HFFc6 (cell line): ENCODE measurements at regions not wholly inside any gene's neighbourhood (a gene's known extent, or its start where the extent isn't known, plus 50 kb on each side); places are given as distances from the start of the nearest gene placed in this dataset.
"Not testable (repeated sequence)": the region's sequence is repeated elsewhere in the genome, so short reads cannot be mapped to it uniquely, and the experiment has no call there.

Experiments
- DNase-seq: peaks from one replicate; pipeline ENCODE4 v3.0.0-alpha.2; 2018
- H3K27ac Mint-ChIP-seq: 2 replicates; pipeline ENCODE4 v1.8.0; 2020; ENCODE audit warnings: mild to moderate bottlenecking, mixed read lengths
- H3K27me3 Mint-ChIP-seq: 2 replicates; pipeline ENCODE4 v1.8.0; 2021; ENCODE audit warnings: mild to moderate bottlenecking, moderate library complexity, mixed read lengths; ENCODE audit not compliant: insufficient read depth
- H3K36me3 Mint-ChIP-seq: 2 replicates; pipeline ENCODE4 v1.8.0; 2021; ENCODE audit warnings: low read depth, mixed read lengths
- H3K4me1 Mint-ChIP-seq: 2 replicates; pipeline ENCODE4 v1.8.0; 2020; ENCODE audit warnings: low read depth, mixed read lengths
- H3K4me3 Mint-ChIP-seq: 2 replicates; pipeline ENCODE4 v1.8.0; 2020; ENCODE audit warnings: mild to moderate bottlenecking, moderate library complexity, mixed read lengths
- H3K9me3 Mint-ChIP-seq: 2 replicates; pipeline ENCODE4 v1.8.0; 2020; ENCODE audit warnings: mild to moderate bottlenecking, mixed read lengths

DNA sequence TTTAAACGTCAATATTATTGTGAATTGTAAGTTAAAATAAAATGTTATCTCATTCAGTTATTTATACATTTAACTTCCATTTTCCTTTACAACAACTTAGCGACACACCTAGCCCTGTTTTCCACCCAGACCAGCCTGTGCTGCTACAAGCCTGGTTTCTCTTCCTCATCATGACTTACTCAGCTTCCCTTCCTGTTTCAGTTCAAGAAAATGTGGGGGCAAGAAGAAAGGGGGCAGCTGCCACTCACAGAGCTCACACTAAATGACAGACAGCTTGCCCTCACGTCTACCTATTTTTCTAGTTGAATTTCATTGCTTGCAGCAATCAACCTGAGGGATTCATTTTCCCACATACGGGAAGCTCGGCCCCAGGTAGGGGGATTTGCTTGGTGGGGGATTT lies 496.4 kb downstream of the GOLGA6L6 start:
- not testable (repeated sequence) for H3K4me3 Mint-ChIP-seq, H3K4me1 Mint-ChIP-seq, H3K27ac Mint-ChIP-seq, DNase-seq, H3K27me3 Mint-ChIP-seq, H3K36me3 Mint-ChIP-seq, H3K9me3 Mint-ChIP-seq

DNA sequence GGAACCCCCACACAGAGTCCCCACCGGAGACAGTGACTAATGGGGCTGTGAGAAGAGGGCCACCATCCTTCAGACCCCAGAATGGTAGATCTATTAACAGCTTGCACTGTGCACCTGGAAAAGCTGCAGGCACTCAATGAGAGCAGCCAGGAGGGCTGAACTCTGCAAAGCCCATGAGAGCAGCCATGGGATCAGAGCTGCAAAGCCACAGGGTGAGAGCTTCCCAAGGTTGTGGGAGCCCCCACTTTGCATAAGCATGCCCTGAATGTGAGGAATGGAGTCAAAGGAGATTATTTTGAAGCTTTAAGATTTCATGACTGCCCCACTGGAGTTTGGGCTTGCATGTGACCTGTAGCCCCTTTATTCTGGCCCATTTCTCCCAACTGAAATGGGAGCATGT lies 500.9 kb downstream of the GOLGA6L6 start:
- H3K27me3 Mint-ChIP-seq, H3K4me1 Mint-ChIP-seq, DNase-seq, H3K36me3 Mint-ChIP-seq, H3K27ac Mint-ChIP-seq, H3K9me3 Mint-ChIP-seq, H3K4me3 Mint-ChIP-seq: not testable (repeated sequence)

DNA sequence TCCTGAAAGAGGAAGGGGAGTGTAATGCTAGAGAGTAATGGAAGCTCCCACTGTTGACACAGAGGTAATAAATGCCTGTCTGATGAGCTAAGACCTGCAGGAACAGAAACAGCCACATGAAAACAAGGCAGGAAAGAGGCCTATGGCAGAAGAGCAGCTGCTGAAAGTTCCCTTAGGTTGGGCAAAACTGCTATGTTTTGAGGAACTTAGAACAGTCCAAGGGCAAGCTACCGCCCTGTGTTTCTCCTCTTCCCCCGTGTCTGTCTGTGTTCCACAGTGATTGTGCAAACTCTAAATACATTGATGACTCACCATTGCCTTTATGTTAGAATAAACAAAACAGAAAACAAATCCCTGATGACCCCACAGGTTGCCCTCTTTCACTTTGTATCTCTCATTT lies 516.6 kb downstream of the GOLGA6L6 start:
- H3K27ac Mint-ChIP-seq, H3K4me1 Mint-ChIP-seq, H3K27me3 Mint-ChIP-seq, H3K36me3 Mint-ChIP-seq, H3K9me3 Mint-ChIP-seq, H3K4me3 Mint-ChIP-seq, DNase-seq: not testable (repeated sequence)

DNA sequence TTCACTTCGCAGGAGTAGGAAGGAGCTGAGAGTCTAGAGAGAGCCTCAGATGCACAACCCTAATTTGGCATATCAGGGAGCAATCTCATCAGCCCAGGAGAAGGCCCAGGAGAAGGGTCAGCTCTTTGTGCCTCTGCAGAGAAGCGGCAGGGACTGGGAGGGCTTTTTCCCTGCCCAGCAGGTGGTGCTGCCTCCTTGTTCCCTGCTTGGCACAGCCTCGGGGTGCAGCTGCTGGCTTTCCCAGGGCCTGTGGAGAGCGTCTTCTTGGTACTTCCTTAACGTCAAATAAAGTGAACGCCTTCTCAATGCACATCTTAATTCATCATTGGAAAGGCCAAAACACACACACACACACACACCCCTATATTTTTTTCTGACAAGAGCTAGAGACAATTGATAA lies 519.3 kb downstream of the GOLGA6L6 start:
- DNase-seq, H3K4me1 Mint-ChIP-seq, H3K27me3 Mint-ChIP-seq, H3K9me3 Mint-ChIP-seq, H3K27ac Mint-ChIP-seq, H3K4me3 Mint-ChIP-seq, H3K36me3 Mint-ChIP-seq: not testable (repeated sequence)

DNA sequence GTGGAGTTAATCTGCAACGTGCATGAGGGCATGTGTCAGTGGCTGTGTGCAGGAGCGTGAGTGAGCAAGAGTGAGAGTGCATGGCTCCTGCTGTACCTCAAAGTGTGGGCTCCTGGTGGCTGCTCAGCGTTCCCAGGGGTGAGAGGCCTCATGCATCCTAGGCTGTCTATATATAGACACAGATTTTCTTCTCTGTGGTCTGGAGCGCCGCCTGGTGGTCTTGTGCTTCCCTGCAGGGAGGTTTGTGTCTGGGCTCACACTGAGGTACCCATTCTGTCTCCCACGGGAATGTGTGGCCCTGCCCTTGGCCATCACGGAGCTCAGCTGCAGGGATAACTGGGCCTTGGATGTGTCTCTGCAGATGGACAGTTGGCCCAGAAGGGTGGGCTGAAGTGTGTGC lies 520.2 kb downstream of the GOLGA6L6 start:
- not testable (repeated sequence) for H3K9me3 Mint-ChIP-seq, H3K27ac Mint-ChIP-seq, H3K4me3 Mint-ChIP-seq, DNase-seq, H3K27me3 Mint-ChIP-seq, H3K36me3 Mint-ChIP-seq, H3K4me1 Mint-ChIP-seq

DNA sequence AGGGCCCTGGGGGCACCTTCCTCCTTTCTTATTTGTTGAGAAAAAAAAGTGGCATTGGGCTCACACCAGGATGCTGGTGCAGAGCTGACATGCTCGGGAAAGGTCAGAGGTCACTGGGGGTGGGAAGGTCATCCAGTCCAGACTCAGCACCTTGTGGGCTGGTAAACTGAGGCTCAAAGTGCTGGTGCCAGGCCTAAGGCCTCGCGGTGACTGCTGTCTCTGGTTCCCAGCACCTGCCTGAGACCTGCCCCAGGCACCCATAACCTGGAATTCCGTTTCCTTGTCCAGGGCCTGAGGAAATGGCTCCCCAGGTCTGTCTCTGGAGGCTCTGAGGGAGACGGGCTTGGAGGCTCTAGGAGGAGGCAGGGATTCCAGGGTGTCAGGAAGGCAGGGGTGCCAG lies 521.0 kb downstream of the GOLGA6L6 start:
- DNase-seq, H3K27me3 Mint-ChIP-seq, H3K36me3 Mint-ChIP-seq, H3K9me3 Mint-ChIP-seq, H3K4me3 Mint-ChIP-seq, H3K4me1 Mint-ChIP-seq, H3K27ac Mint-ChIP-seq: not testable (repeated sequence)

DNA sequence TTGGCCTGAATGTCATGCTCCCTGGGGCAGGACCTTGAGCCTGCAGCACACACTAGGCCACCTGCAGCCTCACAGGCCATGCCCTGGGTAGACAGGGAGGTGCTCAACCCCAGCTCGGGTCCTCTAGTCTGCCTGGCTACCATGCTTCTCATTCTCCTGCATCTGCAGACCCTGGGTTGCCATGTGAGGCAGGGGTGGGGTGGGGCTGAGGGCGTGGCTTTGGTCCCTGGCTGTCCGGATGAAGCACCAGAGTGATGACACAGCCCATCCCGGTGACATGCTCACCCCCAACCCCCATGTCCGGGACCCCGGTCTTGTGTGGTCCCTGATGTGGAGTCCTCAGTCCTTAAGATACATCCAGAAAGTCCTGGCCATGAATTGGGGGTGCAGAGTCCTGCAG lies 521.8 kb downstream of the GOLGA6L6 start:
- H3K27ac Mint-ChIP-seq, H3K27me3 Mint-ChIP-seq, H3K36me3 Mint-ChIP-seq, H3K4me3 Mint-ChIP-seq, DNase-seq, H3K9me3 Mint-ChIP-seq, H3K4me1 Mint-ChIP-seq: not testable (repeated sequence)

- H3K9me3 Mint-ChIP-seq, H3K36me3 Mint-ChIP-seq, DNase-seq, H3K4me3 Mint-ChIP-seq, H3K4me1 Mint-ChIP-seq, H3K27ac Mint-ChIP-seq, H3K27me3 Mint-ChIP-seq: not testable (repeated sequence)
Measured at GRCh38 chr15:20017581-20017980, 524.0 kb downstream of the GOLGA6L6 start.

GRCh38 chr15:20016941-20017340 lies 524.7 kb downstream of the GOLGA6L6 start:
- not testable (repeated sequence) for H3K9me3 Mint-ChIP-seq, H3K27ac Mint-ChIP-seq, DNase-seq, H3K4me1 Mint-ChIP-seq, H3K4me3 Mint-ChIP-seq, H3K36me3 Mint-ChIP-seq, H3K27me3 Mint-ChIP-seq

GRCh38 chr15:20012837-20013236 lies 528.8 kb downstream of the GOLGA6L6 start:
- H3K27me3 Mint-ChIP-seq, DNase-seq, H3K36me3 Mint-ChIP-seq, H3K4me1 Mint-ChIP-seq, H3K9me3 Mint-ChIP-seq, H3K4me3 Mint-ChIP-seq, H3K27ac Mint-ChIP-seq: not testable (repeated sequence)

DNA sequence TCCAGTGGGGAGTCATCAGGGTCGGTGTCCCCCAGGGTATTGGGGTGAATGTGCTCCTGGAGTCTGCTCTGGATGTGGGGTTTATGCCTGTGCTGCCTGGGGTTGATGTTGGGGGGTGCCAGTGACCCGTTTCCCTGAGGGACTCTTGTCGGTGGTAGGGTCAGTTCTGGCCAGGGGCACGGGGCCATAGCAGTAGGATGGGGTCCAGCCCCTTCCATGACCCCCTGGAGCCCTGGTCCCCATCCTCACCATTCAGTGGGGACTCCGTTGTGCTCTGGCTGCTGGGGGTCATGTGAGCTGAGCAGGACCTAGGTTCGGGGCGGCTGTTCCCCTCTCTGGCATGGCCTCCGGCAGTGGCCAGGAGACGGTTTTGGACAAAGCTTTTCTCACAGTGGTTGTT lies 530.8 kb downstream of the GOLGA6L6 start:
- H3K36me3 Mint-ChIP-seq, H3K4me3 Mint-ChIP-seq, H3K27ac Mint-ChIP-seq, H3K27me3 Mint-ChIP-seq, H3K4me1 Mint-ChIP-seq, DNase-seq, H3K9me3 Mint-ChIP-seq: not testable (repeated sequence)

GRCh38 chr15:20009619-20010018 lies 532.0 kb downstream of the GOLGA6L6 start:
- H3K36me3 Mint-ChIP-seq, H3K27ac Mint-ChIP-seq, H3K4me3 Mint-ChIP-seq, DNase-seq, H3K27me3 Mint-ChIP-seq, H3K9me3 Mint-ChIP-seq, H3K4me1 Mint-ChIP-seq: not testable (repeated sequence)

DNA sequence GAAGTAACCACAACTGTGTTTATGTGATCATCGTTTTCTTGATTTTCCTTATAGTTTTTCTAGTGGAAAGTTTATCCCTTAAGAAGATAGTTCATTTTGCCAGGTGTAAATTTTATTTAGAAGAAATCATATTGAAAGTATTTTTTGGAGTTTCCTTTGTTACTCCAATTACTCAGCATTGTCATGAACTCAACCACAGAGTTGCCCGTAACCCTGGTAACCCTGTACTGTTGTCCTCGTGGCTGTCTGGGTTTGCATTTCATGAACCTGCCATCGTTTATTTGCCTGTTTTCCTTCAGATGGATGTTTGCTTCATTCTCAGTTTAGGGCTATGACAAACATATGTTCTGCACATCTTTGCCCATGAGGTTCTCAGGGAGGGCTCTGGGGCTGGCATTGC lies 534.3 kb downstream of the GOLGA6L6 start:
- not testable (repeated sequence) for H3K27ac Mint-ChIP-seq, H3K27me3 Mint-ChIP-seq, DNase-seq, H3K36me3 Mint-ChIP-seq, H3K4me3 Mint-ChIP-seq, H3K9me3 Mint-ChIP-seq, H3K4me1 Mint-ChIP-seq

GRCh38 chr15:20003471-20003870 lies 538.1 kb downstream of the GOLGA6L6 start:
- DNase-seq, H3K4me3 Mint-ChIP-seq, H3K9me3 Mint-ChIP-seq: not testable (repeated sequence)

DNA sequence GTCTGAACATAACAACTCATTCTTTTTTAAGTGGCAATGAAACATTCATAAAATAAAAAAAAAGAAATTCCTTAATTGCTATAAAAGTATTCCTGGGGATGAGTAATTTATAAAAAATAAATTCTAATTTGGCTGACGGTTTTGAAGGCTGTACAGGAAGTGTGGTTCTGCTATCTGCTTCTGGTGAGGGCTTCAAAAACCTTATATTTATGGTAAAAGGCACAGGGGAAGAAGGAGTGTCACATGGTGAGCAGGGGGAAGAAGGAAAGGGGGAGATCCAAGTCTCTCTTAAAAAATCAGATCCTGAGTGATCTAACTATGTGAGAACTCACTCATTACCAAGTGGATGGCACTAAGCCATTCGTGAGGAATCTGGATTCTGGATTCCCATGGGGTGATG lies 539.0 kb downstream of the GOLGA6L6 start:
- DNase-seq, H3K9me3 Mint-ChIP-seq, H3K4me1 Mint-ChIP-seq, H3K4me3 Mint-ChIP-seq, H3K36me3 Mint-ChIP-seq, H3K27ac Mint-ChIP-seq, H3K27me3 Mint-ChIP-seq: not testable (repeated sequence)

More at GRCh38 chr15:20003471-20003870, 538.1 kb downstream of the GOLGA6L6 start:
- H3K4me1 Mint-ChIP-seq, H3K27ac Mint-ChIP-seq, H3K27me3 Mint-ChIP-seq, H3K36me3 Mint-ChIP-seq: not testable (repeated sequence)
